SK-N-SH (cell line): ENCODE measurements at regions not wholly inside any gene's neighbourhood (a gene's known extent, or its start where the extent isn't known, plus 50 kb on each side); places are given as distances from the start of the nearest gene placed in this dataset.
"Not testable (repeated sequence)": the region's sequence is repeated elsewhere in the genome, so short reads cannot be mapped to it uniquely, and the experiment has no call there.

ENCODE experiments used
- CTCF ChIP-seq: fragments of 200-600 bp; sonication (generic); IDR thresholded peaks from 2 replicates; pipeline ENCODE4 v1.6.1; 2017; ENCODE audit warnings: antibody characterized with exemption, mild to moderate bottlenecking, moderate library complexity
- EP300 ChIP-seq, 2 experiments: IDR thresholded peaks; 2 replicates each; pipeline versions ENCODE4 v1.4.0 to v1.6.1; 2012; ENCODE audit warnings: borderline replicate concordance in 1 of 2, low read depth in 1 of 2, low read length in 1 of 2
- GABPA ChIP-seq: IDR thresholded peaks from 2 replicates; pipeline ENCODE4 v1.4.0; 2012; ENCODE audit warnings: low read depth, mild to moderate bottlenecking
- NRF1 ChIP-seq: IDR thresholded peaks from 2 replicates; pipeline ENCODE4 v1.6.1; 2012; ENCODE audit warnings: low read depth, mild to moderate bottlenecking, low read length
- POLR2AphosphoS5 ChIP-seq: IDR thresholded peaks from 2 replicates; pipeline ENCODE4 v1.6.1; 2012; ENCODE audit warnings: low read depth, low read length
- RAD21 ChIP-seq: IDR thresholded peaks from 2 replicates; pipeline ENCODE4 v1.6.1; 2012; ENCODE audit warnings: mild to moderate bottlenecking, low read length
- REST ChIP-seq: IDR thresholded peaks from 2 replicates; pipeline ENCODE4 v1.6.1; 2012; ENCODE audit warnings: mild to moderate bottlenecking, low read depth, low read length, moderate library complexity
- TAF1 ChIP-seq: IDR thresholded peaks from 2 replicates; pipeline ENCODE4 v1.6.1; 2012; ENCODE audit warnings: low read depth, mild to moderate bottlenecking, low read length, moderate library complexity, borderline replicate concordance
- TCF12 ChIP-seq: IDR thresholded peaks from 2 replicates; pipeline ENCODE4 v1.4.0; 2012
- TEAD4 ChIP-seq: IDR thresholded peaks from 2 replicates; pipeline ENCODE4 v1.4.0; 2012; ENCODE audit warnings: mild to moderate bottlenecking, borderline replicate concordance; ENCODE audit not compliant: insufficient read depth
- USF2 ChIP-seq: fragments of 150-350 bp; IDR thresholded peaks from 2 replicates; pipeline ENCODE4 v1.6.1; 2017; ENCODE audit warnings: antibody characterized with exemption, low read length, low read depth, borderline replicate concordance

GRCh38 chr22:22116997-22117770 lies 127.4 kb upstream of the VPREB1 start:
- not testable (repeated sequence) for TF ChIP-seq REST; CTCF; TAF1; POLR2AphosphoS5; EP300 (IDR thresholded peaks at IDR 0.05; ENCODE audit: borderline replicate concordance in 1 of 2, low read depth in 1 of 2, low read length in 1 of 2); RAD21; GABPA; NRF1; USF2; TCF12; TEAD4
